ENCODE measurements at regions not wholly inside any gene's neighbourhood (a gene's known extent, or its start where the extent isn't known, plus 50 kb on each side); places are given as distances from the start of the nearest gene placed in this dataset.

GRCh38 chr20:11108102-11108810, 434.5 kb upstream of the JAG1 start:
- TF ChIP-seq, protein P1, sequence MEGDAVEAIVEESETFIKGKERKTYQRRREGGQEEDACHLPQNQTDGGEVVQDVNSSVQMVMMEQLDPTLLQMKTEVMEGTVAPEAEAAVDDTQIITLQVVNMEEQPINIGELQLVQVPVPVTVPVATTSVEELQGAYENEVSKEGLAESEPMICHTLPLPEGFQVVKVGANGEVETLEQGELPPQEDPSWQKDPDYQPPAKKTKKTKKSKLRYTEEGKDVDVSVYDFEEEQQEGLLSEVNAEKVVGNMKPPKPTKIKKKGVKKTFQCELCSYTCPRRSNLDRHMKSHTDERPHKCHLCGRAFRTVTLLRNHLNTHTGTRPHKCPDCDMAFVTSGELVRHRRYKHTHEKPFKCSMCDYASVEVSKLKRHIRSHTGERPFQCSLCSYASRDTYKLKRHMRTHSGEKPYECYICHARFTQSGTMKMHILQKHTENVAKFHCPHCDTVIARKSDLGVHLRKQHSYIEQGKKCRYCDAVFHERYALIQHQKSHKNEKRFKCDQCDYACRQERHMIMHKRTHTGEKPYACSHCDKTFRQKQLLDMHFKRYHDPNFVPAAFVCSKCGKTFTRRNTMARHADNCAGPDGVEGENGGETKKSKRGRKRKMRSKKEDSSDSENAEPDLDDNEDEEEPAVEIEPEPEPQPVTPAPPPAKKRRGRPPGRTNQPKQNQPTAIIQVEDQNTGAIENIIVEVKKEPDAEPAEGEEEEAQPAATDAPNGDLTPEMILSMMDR (IDR thresholded peaks at IDR 0.05; ENCODE audit: low read length), result no peak
- TF ChIP-seq EZH2 (optimal IDR thresholded peaks at IDR 0.05; ENCODE audit: low read depth, low read length) (no peak), EZH2phosphoT487 (IDR thresholded peaks at IDR 0.05; ENCODE audit: low read length) (no peak)
